Kidney (tissue), 13 donors: ENCODE measurements at regions not wholly inside any gene's neighbourhood (a gene's known extent, or its start where the extent isn't known, plus 50 kb on each side); places are given as distances from the start of the nearest gene placed in this dataset.

Source experiments
- DNase-seq, 5 donors: peaks; one replicate each; pipeline ENCODE4 v3.0.0-alpha.2; 2013 to 2020
- FAIRE-seq: peaks from 2 replicates; lab custom pipeline; 2012; peaks lifted over from hg19 to GRCh38; lab: Jason Lieb, UNC
- H3K27ac ChIP-seq, 2 donors: one replicate each; pipeline ENCODE4 v1.7.0; 2013; ENCODE audit warnings: low read depth in 2 of 2, low read length in 2 of 2, inconsistent platforms in 1 of 2
- H3K27me3 ChIP-seq: one replicate; pipeline ENCODE4 v1.7.1; 2013; ENCODE audit warnings: low read length, inconsistent platforms; ENCODE audit not compliant: control insufficient read depth, insufficient read depth
- H3K36me3 ChIP-seq, 3 donors: one replicate each; pipeline versions ENCODE4 v1.7.0 to v1.7.1; 2013; ENCODE audit warnings: low read length in 3 of 3, control low read depth in 1 of 3, inconsistent platforms in 1 of 3; ENCODE audit not compliant: insufficient read depth in 3 of 3, control insufficient read depth in 2 of 3
- H3K4me1 ChIP-seq, 3 donors: one replicate each; pipeline versions ENCODE4 v1.7.0 to v1.7.1; 2013; ENCODE audit warnings: low read length in 3 of 3, inconsistent platforms in 1 of 3, low read depth in 1 of 3; ENCODE audit not compliant: control insufficient read depth in 2 of 3, insufficient read depth in 2 of 3
- H3K4me3 ChIP-seq, 3 donors: one replicate each; pipeline versions ENCODE4 v1.7.0 to v1.8.1; 2013; ENCODE audit warnings: low read length in 3 of 3, control low read depth in 1 of 3, inconsistent platforms in 1 of 3
- H3K9ac ChIP-seq, 3 donors: one replicate each; pipeline versions ENCODE4 v1.7.0 to v1.7.1; 2013; ENCODE audit warnings: low read length in 3 of 3, control low read depth in 1 of 3, inconsistent platforms in 1 of 3
- H3K9me3 ChIP-seq, 3 donors: one replicate each; pipeline versions ENCODE4 v1.7.0 to v1.7.1; 2013; ENCODE audit warnings: low read length in 3 of 3, control low read depth in 1 of 3, inconsistent platforms in 1 of 3; ENCODE audit not compliant: control insufficient read depth in 2 of 3, insufficient read depth in 1 of 3
- CTCF ChIP-seq: IDR thresholded peaks from 3 replicates; pipeline ENCODE4 v1.5.1; 2012; ENCODE audit warnings: mild to moderate bottlenecking, moderate library complexity, borderline replicate concordance; ENCODE audit not compliant: insufficient read depth; ENCODE audit errors: extremely low read depth
- intact Hi-C: fragments of 100-400 bp; cut with DNase I; formaldehyde crosslinking; loops from one replicate; pipeline ENCODE4 v1.11.1; 2022
- donor health status: control.
- donor health status: control.
- donor health status: control.
- donor health status: control.
- donor health status: control.
- donor health status: DM: yes; HTN: yes; CAD: no.
- donor health status: Normal renal cell carcinoma (clear cell type).

DNA sequence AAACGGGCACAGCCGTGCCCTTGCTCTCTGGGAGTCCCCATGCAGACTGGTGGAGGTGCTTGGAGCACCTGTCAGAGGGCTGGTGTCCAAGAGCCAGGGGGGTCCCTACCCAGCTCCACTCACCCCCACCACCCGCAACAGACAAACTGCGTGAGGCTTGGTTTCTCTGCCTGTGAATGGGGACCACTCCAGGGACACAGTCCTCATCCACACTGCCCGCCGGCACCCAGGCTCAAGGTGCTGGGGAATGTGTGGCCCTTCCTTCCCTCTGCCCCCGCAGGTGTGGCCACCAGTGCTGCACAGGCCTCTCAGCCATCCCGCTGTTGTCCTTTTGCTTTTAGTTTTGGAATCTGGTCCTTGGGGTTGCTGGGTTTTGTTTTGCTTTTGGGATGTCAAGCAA, 136.5 kb upstream of the ZNF236 start:
- intact Hi-C loops: no loop called here

DNA sequence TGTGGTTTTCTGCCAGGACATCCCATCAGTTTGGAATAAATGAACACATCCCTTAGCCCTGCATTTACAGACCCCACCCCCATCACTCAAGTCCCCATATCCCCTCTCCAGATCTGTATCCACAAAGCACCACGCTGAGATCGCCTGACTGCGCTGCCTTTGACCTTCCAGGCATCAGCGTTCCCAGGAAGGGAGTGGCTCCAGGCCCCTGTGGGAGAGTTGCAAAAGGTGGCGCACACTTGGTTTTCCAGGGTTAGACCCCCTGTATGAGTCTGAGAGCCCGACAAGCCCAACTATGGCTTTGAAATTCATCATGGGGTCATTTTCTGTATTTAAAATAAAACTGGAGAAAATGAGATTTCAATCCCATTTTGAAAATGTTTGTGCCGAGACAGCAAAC, 137.0 kb upstream of the ZNF236 start:
- no peak overlapping the region for H3K9ac ChIP-seq
- no peak overlapping the region for H3K4me3 ChIP-seq
- no peaks in the 10 kb centered on the region for H3K27me3 ChIP-seq
- H3K4me1 ChIP-seq: peaks cover 0 to 3% (median 2%) of the 10 kb centered on the region in 3 donors
- no peak for TF ChIP-seq CTCF
- intact Hi-C loops: no loop called here
- no peaks in the 10 kb centered on the region for H3K36me3 ChIP-seq
- no peak for FAIRE-seq
- H3K27ac ChIP-seq: no peak overlapping the region
- no peak for DNase-seq
- H3K9me3 ChIP-seq: no peaks in the 10 kb centered on the region

More for the DNA sequence above, 136.5 kb upstream of the ZNF236 start:
- H3K36me3 ChIP-seq: no peaks in the 10 kb centered on the region
- H3K27ac ChIP-seq: no peak overlapping the region
- H3K27me3 ChIP-seq: no peaks in the 10 kb centered on the region
- H3K4me3 ChIP-seq: no peak overlapping the region
- H3K9ac ChIP-seq: no peak overlapping the region
- H3K9me3 ChIP-seq: no peaks in the 10 kb centered on the region
- peaks cover 0 to 3% (median 2%) of the 10 kb centered on the region in 3 donors for H3K4me1 ChIP-seq
- FAIRE-seq: no peak
- no peak for DNase-seq
- TF ChIP-seq CTCF: no peak

DNA sequence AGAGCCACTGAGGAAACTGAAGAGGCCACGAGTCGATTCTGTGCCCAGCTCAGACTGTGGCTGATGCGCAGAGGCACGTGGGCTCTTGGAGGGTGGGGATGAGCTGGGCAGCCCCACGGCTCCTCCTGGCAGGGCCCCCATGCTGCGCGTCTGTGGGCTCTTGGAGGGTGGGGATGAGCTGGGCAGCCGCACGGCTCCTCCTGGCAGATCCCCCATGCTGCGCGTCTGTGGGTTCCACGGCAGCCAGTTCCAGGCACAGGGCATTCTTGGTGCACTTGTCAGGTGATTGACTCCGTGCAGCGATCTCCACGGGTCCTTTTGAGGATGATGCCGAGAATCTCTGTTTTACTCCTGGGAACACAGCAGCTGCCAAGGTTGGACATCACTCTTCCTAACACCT, 138.1 kb upstream of the ZNF236 start:
- FAIRE-seq: no peak
- intact Hi-C loops: loop anchor here (5.0 kb wide), 1 partner anchor 287 kb away; no protein-coding TSS in a partner anchor
- H3K27me3 ChIP-seq: no peaks in the 10 kb centered on the region
- no peak for TF ChIP-seq CTCF
- no peaks in the 10 kb centered on the region for H3K36me3 ChIP-seq
- H3K4me1 ChIP-seq: peaks cover 0 to 3% (median 0%) of the 10 kb centered on the region in 3 donors
- H3K9me3 ChIP-seq: no peaks in the 10 kb centered on the region
- no peak overlapping the region for H3K27ac ChIP-seq
- H3K9ac ChIP-seq: no peak overlapping the region
- no peak overlapping the region for H3K4me3 ChIP-seq
- no peak for DNase-seq

DNA sequence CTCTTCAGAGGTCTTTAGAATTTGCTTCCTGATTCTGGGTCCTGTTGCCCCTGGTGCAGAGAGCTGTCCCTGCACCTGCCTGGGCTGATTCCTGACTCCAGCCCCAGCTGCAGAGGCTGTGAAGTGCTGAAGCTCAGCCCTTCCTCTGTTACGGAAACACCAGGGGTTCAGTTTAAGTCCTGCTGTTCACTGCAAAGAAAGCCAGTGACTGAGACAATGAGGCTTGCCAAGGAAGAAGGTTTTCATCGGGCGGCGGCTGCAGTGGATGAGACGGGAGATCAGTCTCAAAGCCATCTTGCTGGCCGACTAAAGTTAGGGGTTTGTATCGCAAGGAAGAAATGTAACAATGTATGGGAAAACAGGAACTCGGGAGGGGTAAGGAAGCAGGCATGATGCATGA, 142.4 kb upstream of the ZNF236 start:
- H3K4me1 ChIP-seq: no peaks in the 10 kb centered on the region
- DNase-seq: no peak
- no peak overlapping the region for H3K9ac ChIP-seq
- no peak overlapping the region for H3K27ac ChIP-seq
- intact Hi-C loops: loop anchor here (5.0 kb wide), 1 partner anchor 283 kb away; no protein-coding TSS in a partner anchor
- no peak overlapping the region for H3K4me3 ChIP-seq
- no peaks in the 10 kb centered on the region for H3K36me3 ChIP-seq
- H3K9me3 ChIP-seq: no peaks in the 10 kb centered on the region
- no peaks in the 10 kb centered on the region for H3K27me3 ChIP-seq
- FAIRE-seq: no peak
- no peak for TF ChIP-seq CTCF
